HG03521 (cell line): ENCODE measurements at regions not wholly inside any gene's neighbourhood (a gene's known extent, or its start where the extent isn't known, plus 50 kb on each side); places are given as distances from the start of the nearest gene placed in this dataset.

ENCODE experiments used
- ATAC-seq: cut with Tn5 transposase; IDR thresholded peaks from one replicate; pipeline ENCODE4 v1.9.1; 2021; ENCODE audit warnings: mild to moderate bottlenecking, moderate library complexity; ENCODE audit not compliant: unreplicated experiment

DNA sequence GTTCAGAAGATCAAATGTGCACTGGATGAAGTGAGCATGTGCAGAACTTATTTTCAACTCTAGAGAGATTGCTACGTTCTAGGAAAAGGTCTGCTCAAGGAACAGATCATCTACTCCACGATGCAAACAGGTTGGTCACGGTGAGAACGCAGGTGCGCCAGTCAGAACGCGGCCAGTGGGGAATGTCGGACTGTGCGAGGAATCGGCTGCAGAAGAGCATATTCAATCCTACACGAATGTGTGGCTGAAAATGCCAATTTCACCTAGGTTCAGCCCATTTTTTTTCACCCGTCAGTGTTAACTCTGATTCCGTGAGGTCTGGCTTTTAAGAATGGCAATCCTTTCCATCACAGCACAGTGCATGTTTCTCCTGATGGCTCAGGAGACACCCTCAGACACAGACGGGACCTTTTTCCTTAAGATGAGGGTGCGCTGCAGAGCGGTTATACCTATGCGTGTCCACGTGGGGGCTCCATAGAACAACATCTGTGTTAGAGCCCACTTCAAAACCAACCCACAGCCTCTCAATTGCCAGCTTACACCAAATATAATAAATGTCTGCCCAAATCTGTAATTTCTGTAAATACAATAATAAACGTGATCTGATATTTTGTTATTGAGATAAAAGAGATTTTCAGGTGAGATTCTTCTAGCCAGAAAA is 250.4 kb downstream of the FOXA2 start:
- peak; percentile 68 for ATAC-seq

DNA sequence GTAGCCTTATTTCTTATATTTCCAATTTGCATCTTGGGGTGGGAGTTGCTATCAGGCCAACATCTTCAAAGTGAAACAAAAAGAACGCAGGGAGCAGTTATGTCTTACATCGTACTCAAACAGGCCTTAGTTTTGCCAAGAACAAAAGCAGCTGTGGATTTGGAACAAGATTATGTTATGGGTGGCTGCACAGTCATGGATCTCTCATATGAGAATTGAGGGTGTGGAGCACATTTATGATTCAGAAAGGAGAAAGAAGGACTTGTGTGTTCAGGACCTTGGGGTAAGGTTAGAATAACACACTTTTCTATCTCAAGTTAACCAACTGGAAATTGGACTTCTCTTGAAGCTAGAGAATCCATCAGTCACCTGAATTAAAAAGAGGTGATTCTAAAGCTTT is 259.9 kb downstream of the FOXA2 start:
- no peak for ATAC-seq

DNA sequence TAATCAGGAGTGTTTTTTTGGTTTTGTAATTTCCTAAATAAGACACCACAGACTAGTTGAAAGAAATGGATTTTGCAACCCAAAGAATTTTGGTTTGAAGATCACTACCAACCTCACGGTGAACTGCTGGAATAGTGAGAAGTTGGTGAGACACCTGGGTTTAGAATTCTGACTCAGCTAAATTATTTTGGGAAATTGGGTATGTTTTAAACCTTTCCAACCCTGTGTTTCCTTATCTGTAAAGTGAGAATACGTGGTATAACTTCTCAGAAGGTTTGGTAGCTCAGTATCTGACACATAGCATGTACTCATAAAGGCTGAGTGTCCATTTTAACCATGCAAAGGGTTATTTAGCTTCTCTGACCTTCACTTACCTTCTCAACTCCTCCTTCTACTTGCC is 261.9 kb downstream of the FOXA2 start:
- no peak for ATAC-seq

DNA sequence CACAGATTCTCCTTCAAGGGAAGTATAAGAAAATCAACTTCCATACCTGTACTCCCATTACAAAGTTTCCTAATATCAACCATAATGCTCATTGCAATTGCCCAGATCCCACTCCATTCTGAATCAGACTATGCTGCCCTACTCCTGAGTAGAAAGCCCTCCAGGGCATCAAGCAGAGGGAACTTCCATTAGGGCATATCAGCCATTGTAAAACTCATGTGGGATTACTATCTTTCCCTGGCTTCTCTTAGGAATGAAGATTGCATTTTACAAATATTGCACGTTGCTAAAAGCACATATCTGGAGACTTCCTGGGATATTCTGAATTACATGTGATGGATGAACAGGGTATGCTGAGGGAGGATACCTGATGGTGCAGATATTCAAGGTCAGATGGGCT is 263.2 kb downstream of the FOXA2 start:
- no peak for ATAC-seq

DNA sequence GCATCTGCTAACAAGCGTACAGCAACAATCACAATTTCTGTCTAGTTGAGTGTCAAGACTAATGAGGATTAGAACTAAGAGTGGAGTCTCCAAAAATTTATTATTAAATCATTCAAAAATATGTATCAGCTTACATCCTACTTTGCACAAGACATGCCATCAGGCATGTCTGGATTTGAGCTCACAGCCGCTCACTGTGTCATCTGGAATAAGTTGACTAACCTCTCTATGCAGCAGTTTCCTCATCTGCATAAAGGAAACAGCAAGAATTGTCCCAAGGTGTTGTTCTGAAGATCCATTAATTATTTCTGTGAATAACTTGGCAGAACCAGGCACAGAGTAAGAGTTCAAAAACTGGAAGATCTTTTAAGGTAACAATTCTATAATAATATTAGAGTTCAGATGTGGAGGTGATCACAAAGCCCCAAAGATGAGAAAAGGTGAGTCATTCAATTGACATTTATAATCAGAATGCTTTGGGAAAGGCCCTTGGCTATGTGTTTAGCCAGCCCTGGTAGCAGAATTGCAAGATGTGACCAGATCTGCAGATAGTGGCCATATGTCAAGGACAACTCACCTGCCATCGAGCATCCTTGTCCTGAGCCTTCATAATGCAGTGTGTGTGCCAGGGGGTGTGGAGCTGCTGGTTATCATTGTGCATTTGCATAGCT is 264.0 kb downstream of the FOXA2 start:
- no peak for ATAC-seq

DNA sequence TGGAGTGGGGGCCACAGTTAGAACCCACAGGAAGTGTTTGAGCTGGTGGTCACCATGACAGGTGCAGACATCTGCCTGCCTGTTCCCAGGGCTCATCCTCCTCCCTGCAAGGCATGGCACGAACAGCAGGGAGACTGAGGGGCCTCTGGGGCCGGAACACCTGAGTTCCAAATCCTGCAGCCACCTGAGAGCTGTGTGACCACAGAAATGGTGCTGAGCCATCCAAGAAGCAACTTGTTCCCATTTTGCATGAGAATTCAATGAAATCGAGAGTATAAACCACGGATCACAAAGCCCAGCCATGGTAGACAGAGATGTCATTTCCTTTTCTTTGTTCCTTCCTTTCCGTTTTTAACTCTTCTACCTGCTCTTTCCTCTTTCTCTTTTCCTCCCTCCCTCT is 268.6 kb downstream of the FOXA2 start:
- no peak for ATAC-seq

DNA sequence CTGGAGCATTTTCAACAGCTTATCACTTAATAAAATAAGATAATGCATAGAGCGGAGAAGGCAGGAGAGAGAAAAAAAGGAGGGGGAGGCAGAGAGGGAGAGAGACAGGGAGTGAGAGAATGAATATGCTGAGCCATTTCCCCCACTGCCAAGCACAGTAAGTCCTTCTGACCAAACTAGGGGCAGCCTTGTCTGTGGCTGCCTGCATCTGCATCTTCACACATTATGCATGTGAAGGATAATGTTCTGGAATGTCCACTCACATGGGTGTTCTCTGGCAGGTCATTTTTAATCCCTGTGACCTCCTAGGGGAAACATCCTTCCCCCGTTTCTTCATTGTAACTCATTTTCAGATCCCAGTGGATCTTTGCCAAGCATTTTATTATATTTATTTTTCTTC is 269.3 kb downstream of the FOXA2 start:
- ATAC-seq: no peak

DNA sequence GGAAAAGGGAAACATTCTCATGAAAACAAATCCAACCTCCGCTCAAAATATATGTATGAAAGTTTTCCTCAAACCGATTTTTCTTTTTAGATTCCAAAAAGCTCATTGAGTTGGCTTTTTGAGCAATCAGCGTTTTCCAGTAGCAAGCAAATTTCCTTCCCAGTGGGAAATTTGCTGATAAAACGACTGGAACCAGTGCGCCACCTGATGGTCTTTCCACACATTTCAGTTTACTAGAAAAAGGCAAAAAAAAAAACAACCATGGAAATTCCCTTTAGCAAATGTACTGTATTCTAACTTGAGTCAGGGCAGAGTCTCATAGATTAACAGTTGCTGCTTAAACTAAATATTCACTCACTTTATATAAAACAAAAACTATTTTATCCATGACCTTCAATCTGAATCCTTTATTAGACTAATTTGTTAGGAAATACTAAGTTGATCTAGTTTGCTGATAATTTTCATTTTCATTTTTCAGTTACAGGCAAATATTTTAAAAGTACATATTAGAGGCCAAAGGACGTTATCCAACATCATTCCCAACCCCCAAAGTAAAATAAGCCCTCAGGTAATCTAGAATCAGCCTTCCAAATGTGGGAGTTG is 271.5 kb downstream of the FOXA2 start:
- ATAC-seq: no peak

DNA sequence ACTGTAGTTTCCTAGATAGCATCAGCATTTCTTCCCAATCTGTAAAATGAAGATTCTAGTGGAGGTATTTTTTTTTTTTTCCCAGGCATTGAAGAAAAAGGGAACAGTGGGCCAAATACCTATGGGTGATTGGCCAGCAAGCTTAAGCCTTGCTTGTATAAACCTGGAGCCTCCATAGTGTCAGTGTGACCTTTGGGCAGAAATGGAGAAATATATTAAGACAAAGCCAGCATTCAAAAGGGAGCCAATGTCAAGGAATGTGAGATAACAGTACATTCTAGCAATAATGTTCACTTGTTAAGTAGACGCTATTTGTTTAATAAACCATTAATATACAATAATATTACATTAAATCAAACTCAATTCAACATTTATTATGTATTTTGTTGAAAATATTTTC is 275.4 kb downstream of the FOXA2 start:
- ATAC-seq: no peak

DNA sequence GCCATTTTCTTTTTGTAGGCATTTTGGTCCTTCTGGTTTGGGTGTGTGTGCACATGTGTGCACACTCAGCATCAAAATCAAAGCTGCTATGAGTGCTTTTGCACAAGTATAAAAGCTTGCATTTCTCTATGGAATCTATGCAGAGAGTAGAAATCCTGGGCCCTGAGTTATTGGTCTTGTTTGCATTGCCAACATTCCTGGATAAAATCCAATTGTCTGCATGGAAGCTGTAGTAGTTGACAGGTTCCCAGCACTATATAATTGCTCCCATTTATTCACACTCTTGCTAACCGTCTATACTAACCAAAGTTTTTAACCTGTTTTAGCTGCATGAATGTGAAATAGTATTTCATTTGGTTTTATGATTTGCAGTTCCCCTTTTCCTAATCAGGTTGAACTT is 277.0 kb downstream of the FOXA2 start:
- no peak for ATAC-seq

DNA sequence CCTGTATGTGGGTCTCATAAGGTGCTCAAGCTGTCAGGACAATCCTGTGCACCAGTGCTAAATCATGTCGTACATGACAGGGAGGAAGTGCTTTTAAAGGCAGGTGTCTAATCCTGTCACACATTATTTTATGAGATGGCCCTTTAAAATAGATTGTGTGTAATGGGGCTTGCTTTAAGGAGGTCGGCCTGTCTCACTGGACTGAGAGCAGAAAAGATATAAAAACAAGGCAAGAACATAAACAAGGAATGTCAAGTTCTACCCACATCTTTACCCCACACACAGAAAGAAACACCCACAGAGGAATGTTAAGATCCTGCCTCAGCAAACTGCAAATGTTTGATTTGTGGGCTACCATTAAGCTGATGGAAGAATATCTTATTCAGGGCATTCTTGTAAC is 279.0 kb downstream of the FOXA2 start:
- no peak for ATAC-seq

DNA sequence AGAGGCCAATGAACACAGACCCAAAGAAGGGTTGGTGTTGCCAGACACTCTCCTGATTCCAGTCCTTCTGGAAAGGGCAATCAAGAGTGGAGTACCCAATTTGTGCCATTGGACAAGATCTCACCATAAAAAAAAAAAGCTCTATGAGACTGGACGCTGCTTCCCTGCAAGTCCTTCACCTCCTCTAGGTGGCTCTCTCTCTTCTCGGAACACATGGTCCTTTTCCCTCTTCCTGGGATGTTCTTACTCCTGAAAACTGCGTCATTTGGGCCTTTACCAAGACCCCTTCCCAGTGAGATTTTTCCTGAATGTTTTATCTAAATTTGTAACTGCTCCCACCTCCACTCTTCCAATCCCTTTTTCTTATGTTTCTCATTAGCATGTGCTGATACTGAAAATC is 280.8 kb downstream of the FOXA2 start:
- no peak for ATAC-seq

DNA sequence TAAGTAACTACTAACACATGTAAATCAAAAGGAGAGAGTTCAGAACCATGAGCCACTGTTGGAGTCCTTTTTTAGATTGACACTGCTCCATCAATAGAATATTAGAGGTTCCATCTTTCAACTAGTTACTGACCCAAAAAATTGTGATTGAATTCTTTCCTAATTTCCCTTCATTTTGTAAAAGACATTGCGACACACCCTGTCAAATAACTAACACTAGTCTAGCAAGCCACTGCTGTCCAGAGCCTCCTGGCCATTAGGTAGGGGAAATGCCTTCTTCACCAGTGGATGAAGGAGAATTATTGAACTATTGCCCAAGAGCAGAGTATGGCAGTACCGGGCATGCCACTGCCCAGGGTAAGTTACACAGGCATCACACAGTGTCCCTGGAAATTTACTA is 282.3 kb downstream of the FOXA2 start:
- no peak for ATAC-seq

DNA sequence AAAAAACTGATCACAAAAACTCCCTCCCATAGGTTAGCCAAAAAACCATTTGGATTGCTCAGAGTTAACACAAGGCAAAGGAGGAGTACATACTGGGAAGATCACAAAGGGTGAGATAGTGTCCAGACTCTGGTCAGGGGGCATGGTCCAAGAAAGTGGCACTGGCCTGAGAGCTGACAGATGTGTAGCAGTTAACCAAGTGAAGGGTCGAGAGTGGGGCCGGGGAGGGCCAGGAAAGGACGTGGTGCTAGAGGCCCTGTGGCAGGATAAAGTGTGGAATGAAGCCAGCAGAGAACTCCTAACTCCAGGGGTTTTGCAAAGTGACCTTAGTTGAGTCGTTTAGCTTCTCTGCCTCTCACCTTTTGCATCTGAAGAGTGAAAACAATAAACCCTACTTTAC is 290.5 kb downstream of the FOXA2 start:
- no peak for ATAC-seq

DNA sequence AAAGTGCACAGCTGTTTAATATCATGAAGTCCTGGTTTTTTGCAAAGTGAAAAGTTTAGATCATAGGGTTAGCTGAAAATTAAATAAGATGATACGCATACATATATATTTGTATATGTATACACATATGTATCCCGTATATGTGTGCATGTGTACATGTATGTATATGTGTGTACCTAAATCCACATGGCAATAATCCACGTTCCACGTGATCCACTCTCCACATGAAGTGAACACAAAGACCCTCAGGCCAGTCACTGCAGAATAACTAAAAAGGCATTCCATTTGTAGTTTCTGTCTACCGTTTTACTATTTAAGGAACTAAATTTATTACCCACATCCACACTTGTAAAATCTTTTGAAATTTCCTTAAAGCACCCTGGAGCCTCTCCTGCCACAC is 294.9 kb downstream of the FOXA2 start:
- no peak for ATAC-seq

DNA sequence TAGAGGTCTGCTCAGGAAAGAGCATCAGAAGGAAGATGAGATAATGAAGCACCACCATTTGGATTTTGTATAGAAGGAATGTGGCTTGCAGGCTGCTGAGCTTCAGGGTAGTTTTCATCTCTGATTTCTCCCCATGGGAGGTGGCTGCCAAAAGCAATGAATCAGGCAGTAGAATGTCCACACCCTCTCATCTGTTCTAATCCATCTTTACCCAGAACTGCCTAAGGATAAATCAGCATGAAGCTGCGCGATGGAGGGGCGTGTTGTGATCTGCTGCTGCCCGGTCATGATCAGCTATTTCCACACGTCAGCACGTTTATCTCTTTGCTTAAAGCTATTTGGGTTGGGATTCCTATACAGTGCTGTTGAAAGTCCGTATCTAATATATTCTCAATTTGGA is 295.4 kb downstream of the FOXA2 start:
- no peak for ATAC-seq

DNA sequence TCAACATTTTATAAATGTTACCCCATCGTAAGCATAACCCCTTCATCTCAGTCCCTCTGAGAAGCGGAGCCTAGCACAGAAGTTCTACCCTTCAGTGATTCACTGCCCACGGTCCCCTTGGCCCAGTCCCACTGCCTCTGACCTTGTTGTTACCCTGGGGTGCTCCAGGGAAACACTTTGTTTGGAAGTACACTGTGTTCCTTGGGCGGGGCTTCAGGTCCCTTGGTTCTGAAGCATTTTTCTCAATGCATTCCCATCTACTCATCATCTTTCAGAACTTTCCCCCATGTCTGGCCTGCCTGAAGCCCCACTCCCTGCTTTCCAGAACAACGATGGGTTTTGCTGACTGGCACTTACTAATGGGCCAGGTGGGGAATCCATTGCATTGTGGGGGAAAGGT is 296.2 kb downstream of the FOXA2 start:
- ATAC-seq: no peak

DNA sequence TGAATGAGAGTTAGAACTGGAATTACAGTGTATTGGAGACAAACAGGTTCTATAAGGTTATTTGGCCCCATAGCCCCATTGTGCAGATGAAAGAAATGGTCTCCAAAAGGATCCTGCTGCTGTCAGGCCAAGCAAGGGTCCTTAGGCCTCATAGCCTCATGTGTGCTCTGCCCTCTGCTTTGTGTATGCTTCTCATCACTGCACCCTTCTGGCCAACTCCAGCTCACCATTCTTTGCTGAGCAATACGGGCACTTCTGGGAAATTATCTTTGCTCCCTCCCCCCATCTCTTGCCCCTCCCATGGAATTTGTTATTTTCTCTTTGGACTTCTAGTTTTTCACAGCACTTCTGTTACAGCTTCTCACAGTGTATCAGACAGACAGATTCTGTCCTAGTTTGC is 298.8 kb downstream of the FOXA2 start:
- no peak for ATAC-seq

DNA sequence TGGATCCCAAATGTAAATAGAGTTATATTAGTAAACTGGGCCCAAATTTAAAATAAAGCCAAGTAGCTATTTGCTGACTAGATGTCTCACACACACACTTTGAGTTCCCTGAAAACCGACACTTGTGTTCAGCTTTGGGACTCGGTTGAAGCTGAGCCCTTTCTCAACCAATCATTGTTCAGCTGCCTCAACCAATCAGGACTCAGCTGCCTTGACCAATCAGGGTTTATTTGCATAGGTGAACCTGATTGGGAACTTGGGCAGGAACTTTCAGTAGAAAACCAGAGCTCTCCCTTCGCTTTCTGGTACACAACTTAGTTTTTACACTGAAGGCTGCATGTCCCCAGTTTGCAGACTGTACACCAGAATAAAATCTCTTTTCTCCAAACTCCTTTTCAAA is 301.7 kb downstream of the FOXA2 start:
- ATAC-seq: no peak

DNA sequence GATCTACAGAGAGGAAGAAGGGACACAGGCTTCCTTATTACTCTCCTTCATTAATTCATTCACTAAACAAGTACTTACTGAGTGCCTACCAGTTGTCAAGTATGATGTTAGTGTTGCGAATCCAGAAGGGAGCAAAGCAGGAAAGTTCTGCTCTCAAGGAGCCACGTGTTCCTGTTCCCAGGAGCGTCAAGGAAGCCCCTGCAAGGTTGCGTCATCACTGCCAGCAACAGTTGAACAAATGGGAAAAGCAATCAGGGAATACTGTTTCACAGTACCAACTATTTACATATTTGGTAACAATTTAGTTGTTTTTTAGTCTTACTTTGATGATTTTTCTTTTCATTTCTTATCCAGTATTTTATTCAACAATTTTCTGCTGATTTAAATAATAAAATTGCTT is 310.0 kb downstream of the FOXA2 start:
- no peak for ATAC-seq

DNA sequence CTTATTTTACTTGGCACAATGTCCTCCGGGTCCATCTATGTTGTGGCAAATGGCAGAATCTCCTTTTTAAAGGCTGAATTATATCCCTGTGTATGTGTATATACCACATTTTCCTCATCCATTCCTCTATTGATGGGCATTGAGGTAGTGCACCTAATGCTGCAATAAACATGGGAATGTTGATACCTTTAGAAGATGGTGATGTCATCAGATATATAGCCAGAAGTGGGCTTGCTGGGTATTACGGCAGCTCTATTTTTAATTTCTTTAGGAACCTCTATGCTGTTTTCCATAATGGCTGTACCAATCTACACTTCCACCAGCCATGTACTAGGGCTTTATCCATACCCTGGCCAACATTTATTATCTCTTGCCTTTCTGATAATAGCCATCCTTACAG is 315.7 kb downstream of the FOXA2 start:
- no peak for ATAC-seq

DNA sequence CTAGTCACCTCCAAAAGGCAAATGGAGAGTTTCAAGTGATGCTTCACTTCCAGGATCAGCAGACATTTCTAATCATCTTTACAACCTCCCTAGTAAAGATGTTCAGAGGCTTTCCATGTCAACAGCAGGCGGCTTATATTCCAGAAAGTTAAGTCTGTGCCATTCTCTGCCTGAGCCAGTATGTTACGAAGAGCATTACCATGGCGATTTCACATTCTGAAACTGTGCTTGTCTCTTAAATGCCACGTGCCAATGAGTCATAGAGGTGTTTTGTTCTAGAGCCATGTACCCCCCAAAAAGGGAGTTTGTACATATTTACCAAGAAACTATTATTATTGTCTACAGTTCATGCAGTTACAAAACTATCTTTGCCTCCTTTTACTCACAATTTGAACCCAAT is 319.5 kb downstream of the FOXA2 start:
- ATAC-seq: no peak

DNA sequence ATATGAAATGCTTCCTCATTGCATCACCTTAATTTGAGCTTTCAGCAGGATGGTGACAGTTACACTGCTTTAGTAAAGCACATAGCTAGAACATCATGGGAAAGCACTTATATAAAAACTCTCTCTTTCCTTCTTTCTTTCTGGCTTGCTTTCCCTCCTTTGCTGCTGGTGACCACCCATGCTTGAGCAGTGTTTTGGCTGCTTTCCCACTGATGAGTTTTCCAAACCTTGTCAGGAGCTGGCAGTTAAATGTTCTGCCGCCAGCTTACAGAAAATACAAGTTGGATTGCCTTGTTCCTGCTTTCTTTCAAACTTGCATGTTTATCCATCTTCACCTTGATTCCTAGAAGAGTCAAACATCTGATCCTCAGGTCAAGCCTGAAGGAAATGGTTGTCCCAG is 323.9 kb downstream of the FOXA2 start:
- ATAC-seq: no peak
